IMR-90 (cell line): ENCODE measurements at regions not wholly inside any gene's neighbourhood (a gene's known extent, or its start where the extent isn't known, plus 50 kb on each side); places are given as distances from the start of the nearest gene placed in this dataset.

ENCODE experiments used
- ATAC-seq: fragments of 200-7000 bp; cut with Tn5 transposase; 2 replicates; pipeline ENCODE4 v1.9.1; 2020; ENCODE audit warnings: low read depth, mild to moderate bottlenecking, moderate library complexity
- BruUV-seq: library from RNA; stranded (reverse); fragments of 400-500 nt; replicated peaks from 2 replicates; lab custom pipeline; 2021; lab: Mats Ljungman, UMichigan
- CTCF ChIA-PET: fragments of 300-600 bp; formaldehyde crosslinking; extraction: SDS; loops from one replicate; lab custom pipeline; 2021; ENCODE audit warnings: antibody characterized with exemption; lab: Yijun Ruan, JAX
- POLR2A ChIA-PET: fragments of 300-600 bp; sonication (Branson Sonifier 250); formaldehyde crosslinking; loops from one replicate; lab custom pipeline; 2022; ENCODE audit warnings: antibody characterized with exemption; ENCODE audit not compliant: unreplicated experiment; lab: Charles Lee
- DNase-seq: peaks from one replicate; pipeline ENCODE4 v3.0.0; 2013
- H2AFZ ChIP-seq: replicated peaks from 2 replicates; pipeline ENCODE3; 2013; ENCODE audit warnings: low read length, mild to moderate bottlenecking; ENCODE audit not compliant: poor library complexity
- H2AK5ac ChIP-seq: 2 replicates; pipeline ENCODE4 v1.6.1; 2013; ENCODE audit warnings: low read depth, low read length, inconsistent platforms
- H2AK9ac ChIP-seq: replicated peaks from 2 replicates; pipeline ENCODE3; 2013; ENCODE audit warnings: mild to moderate bottlenecking, low read depth, low read length, moderate library complexity; ENCODE audit not compliant: poor library complexity
- H2BK120ac ChIP-seq: 2 replicates; pipeline ENCODE4 v1.6.1; 2013; ENCODE audit warnings: low read depth, low read length, inconsistent platforms
- H2BK15ac ChIP-seq: 3 replicates; pipeline ENCODE4 v1.6.1; 2013; ENCODE audit warnings: low read depth, low read length, inconsistent platforms
- H2BK20ac ChIP-seq: 2 replicates; pipeline ENCODE4 v1.6.1; 2013; ENCODE audit warnings: low read depth, mild to moderate bottlenecking, inconsistent platforms, low read length, moderate library complexity
- H2BK5ac ChIP-seq: 2 replicates; pipeline ENCODE4 v1.6.1; 2013; ENCODE audit warnings: mild to moderate bottlenecking, low read depth, low read length, inconsistent platforms; ENCODE audit not compliant: poor library complexity, severe bottlenecking
- H3K14ac ChIP-seq: replicated peaks from 2 replicates; pipeline ENCODE4 v1.6.1; 2013; ENCODE audit warnings: low read depth, low read length, inconsistent platforms
- H3K18ac ChIP-seq: 2 replicates; pipeline ENCODE4 v1.6.1; 2013; ENCODE audit warnings: low read depth, low read length, control low read depth
- H3K23ac ChIP-seq: 2 replicates; pipeline ENCODE4 v1.6.1; 2013; ENCODE audit warnings: low read depth, low read length, inconsistent platforms
- H3K27ac ChIP-seq: 2 replicates; pipeline ENCODE4 v1.5.1; 2013; ENCODE audit warnings: mild to moderate bottlenecking, control low read depth, low read length; ENCODE audit not compliant: insufficient read depth
- H3K27me3 ChIP-seq: 2 replicates; pipeline ENCODE4 v1.6.1; 2013; ENCODE audit warnings: low read length; ENCODE audit not compliant: control insufficient read depth, insufficient read depth
- H3K36me3 ChIP-seq: 2 replicates; pipeline ENCODE4 v1.6.1; 2013; ENCODE audit warnings: low read length, mixed read lengths; ENCODE audit not compliant: control insufficient read depth, insufficient read depth
- H3K4ac ChIP-seq: 2 replicates; pipeline ENCODE4 v1.6.1; 2013; ENCODE audit warnings: low read depth, low read length, inconsistent platforms
- H3K4me1 ChIP-seq: 2 replicates; pipeline ENCODE4 v1.6.1; 2013; ENCODE audit warnings: low read length, mixed read lengths; ENCODE audit not compliant: control insufficient read depth, insufficient read depth
- H3K4me2 ChIP-seq: 2 replicates; pipeline ENCODE4 v1.6.1; 2013; ENCODE audit warnings: low read depth, mild to moderate bottlenecking, control low read depth, low read length, moderate library complexity
- H3K4me3 ChIP-seq: 2 replicates; pipeline ENCODE4 v1.5.1; 2013; ENCODE audit warnings: low read depth, mild to moderate bottlenecking, control low read depth, low read length, moderate library complexity; ENCODE audit not compliant: insufficient read depth
- H3K56ac ChIP-seq: 2 replicates; pipeline ENCODE4 v1.6.1; 2013; ENCODE audit warnings: low read length, inconsistent platforms; ENCODE audit not compliant: insufficient read depth; ENCODE audit errors: extremely low read depth
- H3K79me1 ChIP-seq, 2 experiments: 2 replicates each; pipeline ENCODE4 v1.6.1; 2013; ENCODE audit warnings: low read length in 2 of 2, inconsistent platforms in 1 of 2, low read depth in 1 of 2
- H3K9ac ChIP-seq: 2 replicates; pipeline ENCODE4 v1.6.1; 2013; ENCODE audit warnings: low read depth, low read length, control low read depth
- H3K9me1 ChIP-seq: 2 replicates; pipeline ENCODE4 v1.6.1; 2013; ENCODE audit warnings: low read length, inconsistent platforms; ENCODE audit not compliant: insufficient read depth
- H3K9me3 ChIP-seq: 2 replicates; pipeline ENCODE4 v1.6.1; 2013; ENCODE audit warnings: low read length; ENCODE audit not compliant: control insufficient read depth, insufficient read depth
- H4K20me1 ChIP-seq: 2 replicates; pipeline ENCODE4 v1.6.1; 2013; ENCODE audit warnings: low read length, inconsistent platforms; ENCODE audit not compliant: insufficient read depth
- H4K5ac ChIP-seq: 2 replicates; pipeline ENCODE4 v1.6.1; 2013; ENCODE audit warnings: mild to moderate bottlenecking, low read depth, low read length, control low read depth
- H4K8ac ChIP-seq, 2 experiments: 2 replicates each; pipeline ENCODE4 v1.6.1; 2013; ENCODE audit warnings: low read depth in 2 of 2, low read length in 2 of 2, control low read depth in 1 of 2, inconsistent platforms in 1 of 2
- H4K91ac ChIP-seq: 2 replicates; pipeline ENCODE4 v1.6.1; 2013; ENCODE audit warnings: low read depth, low read length, inconsistent platforms; ENCODE audit not compliant: insufficient read depth
- BHLHE40 ChIP-seq: fragments of 150-350 bp; IDR thresholded peaks from 2 replicates; pipeline ENCODE4 v1.6.1; 2016; ENCODE audit warnings: mild to moderate bottlenecking, low read depth, low read length
- CEBPB ChIP-seq: IDR thresholded peaks from 2 replicates; pipeline ENCODE4 v1.6.1; 2012; ENCODE audit warnings: low read depth, low read length, improper control_type of control experiment
- CHD1 ChIP-seq: IDR thresholded peaks from 2 replicates; pipeline ENCODE4 v1.6.1; 2012; ENCODE audit warnings: low read depth, low read length, improper control_type of control experiment
- CTCF ChIP-seq: conservative IDR thresholded peaks from 2 replicates; pipeline ENCODE4 v1.5.1; 2012; ENCODE audit warnings: mild to moderate bottlenecking, low read depth, low read length, improper control_type of control experiment
- ELK1 ChIP-seq: fragments of 150-350 bp; IDR thresholded peaks from 2 replicates; pipeline ENCODE4 v1.6.1; 2016; ENCODE audit warnings: low read depth, mild to moderate bottlenecking, low read length, moderate library complexity, borderline replicate concordance
- FOS ChIP-seq: fragments of 150-350 bp; IDR thresholded peaks from 2 replicates; pipeline ENCODE4 v1.6.1; 2016; ENCODE audit warnings: low read depth, low read length
- MAFK ChIP-seq: IDR thresholded peaks from 2 replicates; pipeline ENCODE4 v1.6.1; 2012; ENCODE audit warnings: low read depth, low read length, improper control_type of control experiment
- MAZ ChIP-seq: IDR thresholded peaks from 2 replicates; pipeline ENCODE4 v1.6.1; 2012; ENCODE audit warnings: low read depth, mild to moderate bottlenecking, low read length, improper control_type of control experiment, moderate library complexity, borderline replicate concordance
- POLR2A ChIP-seq: IDR thresholded peaks from 2 replicates; pipeline ENCODE4 v1.6.1; 2012; ENCODE audit warnings: mild to moderate bottlenecking, low read depth, low read length
- RAD21 ChIP-seq: IDR thresholded peaks from 2 replicates; pipeline ENCODE4 v1.6.1; 2012; ENCODE audit warnings: low read length, improper control_type of control experiment
- RFX5 ChIP-seq: IDR thresholded peaks from 2 replicates; pipeline ENCODE4 v1.8.0; 2012; ENCODE audit warnings: low read depth, mild to moderate bottlenecking, low read length, moderate library complexity
- SMC3 ChIP-seq: fragments of 150-350 bp; IDR thresholded peaks from 2 replicates; pipeline ENCODE4 v1.6.1; 2016; ENCODE audit warnings: low read depth, mild to moderate bottlenecking, antibody characterized with exemption, low read length, moderate library complexity
- USF2 ChIP-seq: fragments of 150-350 bp; IDR thresholded peaks from 2 replicates; pipeline ENCODE4 v1.6.1; 2017; ENCODE audit warnings: mild to moderate bottlenecking, antibody characterized with exemption, low read length, low read depth
- dilution Hi-C: fragments of 300-500 bp; cut with HindIII; formaldehyde crosslinking; loops from one replicate; pipeline ENCODE4 v1.14.3; 2018; ENCODE audit warnings: low sequenced_read_pairs; ENCODE audit not compliant: unreplicated experiment
- in situ Hi-C: fragments of 300-500 bp; cut with MboI; formaldehyde crosslinking; loops from 3 replicates; pipeline ENCODE4 v1.14.3; 2019; ENCODE audit warnings: low sequenced_read_pairs, inconsistent platforms, mixed read lengths
- intact Hi-C: fragments of 100-400 bp; cut with micrococcal nuclease; formaldehyde crosslinking; loops from 2 replicates; pipeline ENCODE4 v1.10.0; 2022

GRCh38 chr4:177131736-177132135, 177.9 kb upstream of the NEIL3 start:
- Histone ChIP-seq H3K4me3 (no peak overlapping the region), H3K27ac (no peak overlapping the region), H2BK120ac (no peak overlapping the region), H3K18ac (no peak overlapping the region), H3K79me1 (no peaks in the 10 kb centered on the region), H3K56ac (no peak overlapping the region), H3K9ac (no peak overlapping the region), H2AK9ac (no peak overlapping the region), H2BK20ac (no peak overlapping the region), H3K9me3 (peaks cover 12% of the 10 kb centered on the region), H4K20me1 (no peaks in the 10 kb centered on the region), H2BK5ac (no peak overlapping the region), H3K9me1 (no peaks in the 10 kb centered on the region), H4K8ac (no peak overlapping the region), H3K27me3 (no peaks in the 10 kb centered on the region), H3K14ac (0 out of 2 replicates have a peak overlapping the region, but pooled peaks have one; percentile 65), H3K4me1 (no peaks in the 10 kb centered on the region), H3K4me2 (no peak overlapping the region), H3K23ac (no peak overlapping the region), H2BK15ac (no peak overlapping the region), H2AFZ (no peak overlapping the region), H3K36me3 (no peaks in the 10 kb centered on the region), H2AK5ac (no peak overlapping the region), H4K5ac (no peak overlapping the region), H4K91ac (no peak overlapping the region), H3K4ac (no peak overlapping the region)
- BruUV-seq: no TSS peak
- ATAC-seq: no peak
- intact Hi-C loops: no loop called here
- CTCF ChIA-PET: no interaction called here
- in situ Hi-C loops: no loop called here
- POLR2A ChIA-PET: no interaction called here
- TF ChIP-seq ELK1 (no peak), CTCF (no peak), POLR2A (no peak), CHD1 (no peak), MAZ (no peak), MAFK (no peak), BHLHE40 (no peak), USF2 (no peak), SMC3 (no peak), RAD21 (no peak), FOS (no peak), CEBPB (no peak), RFX5 (no peak)
- dilution Hi-C loops: no loop called here
- no peak for DNase-seq
